Stimulated activated naive B cell treated with anti-CD40 and anti-IgM and Interleukin-4, amounts not matched to agents 10 μg/mL and 1 μg/mL and 100 μg/mL, for 72 hours (primary cell): ENCODE measurements at regions not wholly inside any gene's neighbourhood (a gene's known extent, or its start where the extent isn't known, plus 50 kb on each side); places are given as distances from the start of the nearest gene placed in this dataset.

Experiments used
- ATAC-seq, 2 donors: fragments of 150-1000 bp; cut with Tn5 transposase; replicated peaks; 2 replicates each; pipeline ENCODE4 v1.10.0; 2021; ENCODE audit warnings: moderate library complexity in 1 of 2
- DNase-seq: peaks from one replicate; pipeline ENCODE4 v3.0.0; 2021
- H3K27ac Mint-ChIP-seq: one replicate; pipeline ENCODE4 v1.8.0; 2022; ENCODE audit warnings: mild to moderate bottlenecking, mixed read lengths
- H3K27me3 Mint-ChIP-seq, 2 donors: one replicate each; pipeline ENCODE4 v1.8.0; 2022; ENCODE audit warnings: mixed read lengths in 2 of 2
- H3K36me3 Mint-ChIP-seq, 2 donors: one replicate each; pipeline ENCODE4 v1.8.0; 2022; ENCODE audit warnings: mixed read lengths in 2 of 2, mild to moderate bottlenecking in 1 of 2
- H3K4me1 Mint-ChIP-seq, 2 donors: one replicate each; pipeline ENCODE4 v1.8.0; 2022; ENCODE audit warnings: mixed read lengths in 2 of 2, mild to moderate bottlenecking in 1 of 2
- H3K4me3 Mint-ChIP-seq, 2 donors: one replicate each; pipeline ENCODE4 v1.8.0; 2022; ENCODE audit warnings: mild to moderate bottlenecking in 2 of 2, mixed read lengths in 2 of 2, moderate library complexity in 1 of 2
- H3K9me3 Mint-ChIP-seq, 2 donors: one replicate each; pipeline ENCODE4 v1.8.0; 2022; ENCODE audit warnings: mixed read lengths in 2 of 2, mild to moderate bottlenecking in 1 of 2

- Mint-ChIP-seq H3K27ac (no peak overlapping the region), H3K27me3 (peaks cover 3 to 16% of the 10 kb centered on the region in 2 donors), H3K9me3 (no peaks in the 10 kb centered on the region), H3K36me3 (no peaks in the 10 kb centered on the region), H3K4me1 (no peaks in the 10 kb centered on the region), H3K4me3 (no peak overlapping the region)
- ATAC-seq = no peak
- no peak for DNase-seq
These were observed 131.3 kb upstream of the NKX1-1 start for GRCh38 chr4:1537410-1538095.

GRCh38 chr4:1536579-1537409 is 130.6 kb upstream of the NKX1-1 start:
- H3K4me1 Mint-ChIP-seq = no peaks in the 10 kb centered on the region
- no peaks in the 10 kb centered on the region for H3K36me3 Mint-ChIP-seq
- ATAC-seq = no peak
- no peak overlapping the region for H3K4me3 Mint-ChIP-seq
- H3K9me3 Mint-ChIP-seq = no peaks in the 10 kb centered on the region
- peaks cover 4 to 19% of the 10 kb centered on the region in 2 donors for H3K27me3 Mint-ChIP-seq
- DNase-seq = no peak
- no peak overlapping the region for H3K27ac Mint-ChIP-seq

- Mint-ChIP-seq H3K27me3 (peaks cover 9 to 26% of the 10 kb centered on the region in 2 donors), H3K9me3 (no peaks in the 10 kb centered on the region)
- no peak for DNase-seq
These were observed 129.8 kb upstream of the NKX1-1 start for GRCh38 chr4:1535926-1536578.

GRCh38 chr4:1534876-1535526 is 128.8 kb upstream of the NKX1-1 start:
- no peak overlapping the region for H3K4me3 Mint-ChIP-seq
- DNase-seq = no peak

More at GRCh38 chr4:1535926-1536578, 129.8 kb upstream of the NKX1-1 start:
- H3K27ac Mint-ChIP-seq = no peak overlapping the region
- no peaks in the 10 kb centered on the region for H3K36me3 Mint-ChIP-seq
- H3K4me1 Mint-ChIP-seq = no peaks in the 10 kb centered on the region
- ATAC-seq = no peak
- no peak overlapping the region for H3K4me3 Mint-ChIP-seq

GRCh38 chr4:1534095-1534872 is 128.0 kb upstream of the NKX1-1 start:
- no peaks in the 10 kb centered on the region for H3K9me3 Mint-ChIP-seq
- H3K36me3 Mint-ChIP-seq = no peaks in the 10 kb centered on the region
- H3K4me3 Mint-ChIP-seq = no peak overlapping the region
- H3K4me1 Mint-ChIP-seq = no peaks in the 10 kb centered on the region
- DNase-seq = no peak
- H3K27ac Mint-ChIP-seq = no peak overlapping the region
- no peak for ATAC-seq
- peaks cover 12 to 36% of the 10 kb centered on the region in 2 donors for H3K27me3 Mint-ChIP-seq

More at GRCh38 chr4:1534876-1535526, 128.8 kb upstream of the NKX1-1 start:
- Mint-ChIP-seq H3K36me3 (no peaks in the 10 kb centered on the region), H3K4me1 (no peaks in the 10 kb centered on the region), H3K27me3 (peaks cover 9 to 31% of the 10 kb centered on the region in 2 donors), H3K27ac (peak overlapping the region; percentile 37), H3K9me3 (no peaks in the 10 kb centered on the region)
- no peak for ATAC-seq

- DNase-seq (no peak), ATAC-seq (no peak)
- Mint-ChIP-seq H3K4me3 (no peak overlapping the region), H3K27me3 (peaks cover 17 to 43% of the 10 kb centered on the region in 2 donors), H3K4me1 (no peaks in the 10 kb centered on the region), H3K27ac (no peak overlapping the region), H3K9me3 (no peaks in the 10 kb centered on the region), H3K36me3 (no peaks in the 10 kb centered on the region)
These were observed 127.3 kb upstream of the NKX1-1 start for GRCh38 chr4:1533501-1534064.

GRCh38 chr4:1532549-1533395 is 126.5 kb upstream of the NKX1-1 start:
- Mint-ChIP-seq H3K4me1 (no peaks in the 10 kb centered on the region), H3K36me3 (no peaks in the 10 kb centered on the region), H3K27ac (no peak overlapping the region), H3K27me3 (peaks cover 25 to 50% of the 10 kb centered on the region in 2 donors), H3K9me3 (no peaks in the 10 kb centered on the region), H3K4me3 (no peak overlapping the region)
- DNase-seq (no peak), ATAC-seq (no peak)

GRCh38 chr4:1531683-1532548 is 125.7 kb upstream of the NKX1-1 start:
- Mint-ChIP-seq H3K9me3 (no peaks in the 10 kb centered on the region), H3K4me1 (no peaks in the 10 kb centered on the region), H3K27ac (no peak overlapping the region), H3K27me3 (peaks cover 25 to 54% of the 10 kb centered on the region in 2 donors), H3K4me3 (no peak overlapping the region), H3K36me3 (no peaks in the 10 kb centered on the region)
- DNase-seq = no peak
- ATAC-seq = no peak

GRCh38 chr4:1530356-1530755 is 124.1 kb upstream of the NKX1-1 start:
- H3K9me3 Mint-ChIP-seq = peaks cover 0 to 6% of the 10 kb centered on the region in 2 donors
- no peak for ATAC-seq
- peaks cover 28 to 63% of the 10 kb centered on the region in 2 donors for H3K27me3 Mint-ChIP-seq
- no peaks in the 10 kb centered on the region for H3K4me1 Mint-ChIP-seq
- no peak for DNase-seq
- no peaks in the 10 kb centered on the region for H3K36me3 Mint-ChIP-seq
- no peak overlapping the region for H3K4me3 Mint-ChIP-seq
- no peak overlapping the region for H3K27ac Mint-ChIP-seq

GRCh38 chr4:1524761-1525160 is 118.5 kb upstream of the NKX1-1 start:
- no peak for DNase-seq
- Mint-ChIP-seq H3K4me3 (no peak overlapping the region), H3K36me3 (no peaks in the 10 kb centered on the region), H3K27ac (no peak overlapping the region), H3K4me1 (peaks cover 2 to 5% of the 10 kb centered on the region in 2 donors), H3K27me3 (peaks cover 49 to 78% of the 10 kb centered on the region in 2 donors), H3K9me3 (peaks cover 0 to 8% of the 10 kb centered on the region in 2 donors)
- no peak for ATAC-seq

- H3K4me1 Mint-ChIP-seq = peaks cover 3 to 5% of the 10 kb centered on the region in 2 donors
- peaks cover 46 to 77% of the 10 kb centered on the region in 2 donors for H3K27me3 Mint-ChIP-seq
- no peak overlapping the region for H3K4me3 Mint-ChIP-seq
- peak overlapping the region; percentile 47 for H3K27ac Mint-ChIP-seq
- H3K9me3 Mint-ChIP-seq = peaks cover 0 to 8% of the 10 kb centered on the region in 2 donors
- DNase-seq (no peak), ATAC-seq (no peak)
- no peaks in the 10 kb centered on the region for H3K36me3 Mint-ChIP-seq
These were observed 117.8 kb upstream of the NKX1-1 start for GRCh38 chr4:1523907-1524636.
